Keratinocyte (primary cell): ENCODE measurements at regions not wholly inside any gene's neighbourhood (a gene's known extent, or its start where the extent isn't known, plus 50 kb on each side); places are given as distances from the start of the nearest gene placed in this dataset.

Experiments
- DNase-seq: peaks from one replicate; pipeline ENCODE4 v3.0.0-alpha.2; 2011; ENCODE audit warnings: low read depth, missing footprints, low spot score
- FAIRE-seq: peaks from 2 replicates; lab custom pipeline; 2011; peaks lifted over from hg19 to GRCh38; lab: Jason Lieb, UNC
- H2AFZ ChIP-seq: 2 replicates; pipeline ENCODE4 v1.6.0; 2012; ENCODE audit warnings: low read length, control low read depth, inconsistent platforms; ENCODE audit not compliant: control insufficient read depth
- H3K27ac ChIP-seq: 2 replicates; pipeline ENCODE4 v1.5.1; 2011; ENCODE audit warnings: low read length; ENCODE audit not compliant: control insufficient read depth, insufficient read depth
- H3K27me3 ChIP-seq: 3 replicates; pipeline ENCODE4 v1.6.0; 2011; ENCODE audit warnings: low read length; ENCODE audit not compliant: control insufficient read depth, insufficient read depth; ENCODE audit errors: extremely low read depth
- H3K36me3 ChIP-seq, 2 experiments: 2 replicates in 1 of 2; 3 replicates in 1 of 2; pipeline ENCODE4 v1.5.1; 2011; ENCODE audit warnings: low read length in 2 of 2, mild to moderate bottlenecking in 1 of 2; ENCODE audit not compliant: control insufficient read depth in 2 of 2, insufficient read depth in 2 of 2; ENCODE audit errors: extremely low read depth in 1 of 2
- H3K4me1 ChIP-seq: 3 replicates; pipeline ENCODE4 v1.5.1; 2011; ENCODE audit warnings: low read length; ENCODE audit not compliant: control insufficient read depth, insufficient read depth; ENCODE audit errors: extremely low read depth
- H3K4me2 ChIP-seq: 3 replicates; pipeline ENCODE4 v1.6.0; 2011; ENCODE audit warnings: low read depth, low read length; ENCODE audit not compliant: control insufficient read depth, insufficient read depth; ENCODE audit errors: extremely low read depth
- H3K4me3 ChIP-seq, 3 experiments: fragments of 200-600 bp in 1 of 3; sonication (generic) in 1 of 3; 2 replicates in 2 of 3; 3 replicates in 1 of 3; pipeline ENCODE4 v1.5.1; 2011 to 2016; ENCODE audit warnings: low read length in 3 of 3, mild to moderate bottlenecking in 3 of 3, control low read depth in 2 of 3, inconsistent platforms in 1 of 3, low read depth in 1 of 3, mixed read lengths in 1 of 3, mixed run types in 1 of 3, moderate library complexity in 1 of 3; ENCODE audit not compliant: control insufficient read depth in 2 of 3, insufficient read depth in 2 of 3; ENCODE audit errors: extremely low read depth in 1 of 3
- H3K79me2 ChIP-seq: 2 replicates; pipeline ENCODE4 v1.6.0; 2012; ENCODE audit warnings: low read length; ENCODE audit not compliant: control insufficient read depth, insufficient read depth
- H3K9ac ChIP-seq: 3 replicates; pipeline ENCODE4 v1.6.0; 2011; ENCODE audit warnings: low read length; ENCODE audit not compliant: control insufficient read depth, insufficient read depth; ENCODE audit errors: extremely low read depth
- H3K9me1 ChIP-seq: 3 replicates; pipeline ENCODE4 v1.6.0; 2011; ENCODE audit warnings: low read length; ENCODE audit not compliant: control insufficient read depth, insufficient read depth; ENCODE audit errors: extremely low read depth
- H3K9me3 ChIP-seq: 2 replicates; pipeline ENCODE4 v1.5.1; 2012; ENCODE audit warnings: low read depth, low read length; ENCODE audit not compliant: control insufficient read depth
- H4K20me1 ChIP-seq: 3 replicates; pipeline ENCODE4 v1.6.0; 2011; ENCODE audit warnings: low read length; ENCODE audit not compliant: control insufficient read depth, insufficient read depth; ENCODE audit errors: extremely low read depth
- CTCF ChIP-seq, 3 experiments: IDR thresholded peaks in 1 of 3; conservative IDR thresholded peaks in 1 of 3; optimal IDR thresholded peaks in 1 of 3; 2 replicates in 2 of 3; 3 replicates in 1 of 3; pipeline versions ENCODE3 to v1.5.1; 2011; ENCODE audit warnings: low read length in 3 of 3, mild to moderate bottlenecking in 3 of 3, moderate library complexity in 2 of 3, control low read depth in 1 of 3, inconsistent platforms in 1 of 3; ENCODE audit not compliant: insufficient read depth in 2 of 3; ENCODE audit errors: extremely low read depth in 1 of 3
- EZH2 ChIP-seq: IDR thresholded peaks from one replicate; pipeline ENCODE4 v1.6.1; 2012; ENCODE audit warnings: inconsistent platforms, mild to moderate bottlenecking, low read length, moderate library complexity
- dilution Hi-C: fragments of 300-500 bp; cut with MboI; formaldehyde crosslinking; loops from one replicate; pipeline ENCODE4 v1.7.0; 2020; ENCODE audit warnings: low sequenced_read_pairs; ENCODE audit not compliant: extremely low pct_ligation_motif_present

GRCh38 chr14:26143057-26143456 lies 454.8 kb downstream of the NOVA1 start:
- dilution Hi-C loops = no loop called here
- DNase-seq (no peak), FAIRE-seq (no peak)
- no peak overlapping the region for H3K27ac ChIP-seq
- H3K4me3 ChIP-seq = no peak overlapping the region
- H3K9me1 ChIP-seq = no peaks in the 10 kb centered on the region
- no peaks in the 10 kb centered on the region for H3K27me3 ChIP-seq
- H4K20me1 ChIP-seq = no peaks in the 10 kb centered on the region
- no peak for TF ChIP-seq EZH2
- no peak for TF ChIP-seq CTCF (optimal IDR thresholded peaks at IDR 0.05 in 1 of 3, IDR thresholded peaks at IDR 0.05 in 1 of 3, conservative IDR thresholded peaks at IDR 0.05 in 1 of 3; ENCODE audit: extremely low read depth in 1 of 3, insufficient read depth in 2 of 3, low read length in 3 of 3)
- no peaks in the 10 kb centered on the region for H3K79me2 ChIP-seq
- H3K9me3 ChIP-seq = no peaks in the 10 kb centered on the region
- H3K4me1 ChIP-seq = no peaks in the 10 kb centered on the region
- no peak overlapping the region for H2AFZ ChIP-seq
- no peaks in the 10 kb centered on the region for H3K36me3 ChIP-seq
- no peak overlapping the region for H3K9ac ChIP-seq
- no peak overlapping the region for H3K4me2 ChIP-seq

- Histone ChIP-seq H3K4me2 (no peak overlapping the region), H3K4me3 (no peak overlapping the region), H3K79me2 (no peaks in the 10 kb centered on the region), H3K9me1 (no peaks in the 10 kb centered on the region), H3K4me1 (no peaks in the 10 kb centered on the region), H4K20me1 (no peaks in the 10 kb centered on the region), H3K27ac (no peak overlapping the region), H3K9ac (no peak overlapping the region), H3K27me3 (no peaks in the 10 kb centered on the region), H3K9me3 (no peaks in the 10 kb centered on the region), H3K36me3 (no peaks in the 10 kb centered on the region), H2AFZ (no peak overlapping the region)
- TF ChIP-seq CTCF (optimal IDR thresholded peaks at IDR 0.05 in 1 of 3, IDR thresholded peaks at IDR 0.05 in 1 of 3, conservative IDR thresholded peaks at IDR 0.05 in 1 of 3; ENCODE audit: extremely low read depth in 1 of 3, insufficient read depth in 2 of 3, low read length in 3 of 3) (no peak), EZH2 (no peak)
- FAIRE-seq (no peak), DNase-seq (no peak)
- dilution Hi-C loops = no loop called here
Measured at GRCh38 chr14:26138764-26139445, 458.9 kb downstream of the NOVA1 start.
